Fibroblast of skin of back (primary cell): ENCODE measurements at regions not wholly inside any gene's neighbourhood (a gene's known extent, or its start where the extent isn't known, plus 50 kb on each side); places are given as distances from the start of the nearest gene placed in this dataset.
"Not testable (repeated sequence)": the region's sequence is repeated elsewhere in the genome, so short reads cannot be mapped to it uniquely, and the experiment has no call there.

Experiments used
- DNase-seq: peaks from one replicate; pipeline ENCODE4 v3.0.0-alpha.2; 2013

GRCh38 chr13:110811008-110811720 lies 97.7 kb downstream of the ING1 start:
- DNase-seq = no peak

GRCh38 chr13:110811771-110812120 lies 98.2 kb downstream of the ING1 start:
- no peak for DNase-seq

GRCh38 chr13:110812121-110812868 lies 98.8 kb downstream of the ING1 start:
- DNase-seq = peak; percentile 19

GRCh38 chr13:110812869-110813645 lies 99.6 kb downstream of the ING1 start:
- DNase-seq = no peak

GRCh38 chr13:110813646-110814624 lies 100.4 kb downstream of the ING1 start:
- no peak for DNase-seq

- no peak for DNase-seq
Observed at GRCh38 chr13:110815471-110816204, 99.2 kb downstream of the ANKRD10 start.

- no peak for DNase-seq
Observed at GRCh38 chr13:110816500-110816899, 98.4 kb downstream of the ANKRD10 start.

- no peak for DNase-seq
Observed at GRCh38 chr13:110817143-110817542, 97.7 kb downstream of the ANKRD10 start.

GRCh38 chr13:110818747-110819146 lies 96.1 kb downstream of the ANKRD10 start:
- no peak for DNase-seq

GRCh38 chr13:110819203-110820014 lies 95.5 kb downstream of the ANKRD10 start:
- peak; percentile 64 for DNase-seq

GRCh38 chr13:110820322-110820721 lies 94.5 kb downstream of the ANKRD10 start:
- no peak for DNase-seq

GRCh38 chr13:110821837-110822668 lies 92.8 kb downstream of the ANKRD10 start:
- not testable (repeated sequence) for DNase-seq

- DNase-seq = no peak
Observed at GRCh38 chr13:110822669-110822945, 92.3 kb downstream of the ANKRD10 start.

- no peak for DNase-seq
Observed at GRCh38 chr13:110824702-110825300, 90.1 kb downstream of the ANKRD10 start.

GRCh38 chr13:110825516-110825915 lies 89.4 kb downstream of the ANKRD10 start:
- DNase-seq = no peak

GRCh38 chr13:110826101-110826500 lies 88.8 kb downstream of the ANKRD10 start:
- DNase-seq = no peak

GRCh38 chr13:110826861-110827672 lies 87.8 kb downstream of the ANKRD10 start:
- no peak for DNase-seq
